ENCODE measurements at regions not wholly inside any gene's neighbourhood (a gene's known extent, or its start where the extent isn't known, plus 50 kb on each side); places are given as distances from the start of the nearest gene placed in this dataset.

GRCh38 chr6:55994531-55994930 lies 119.1 kb upstream of the BMP5 start:
- TF ChIP-seq CTCF (IDR thresholded peaks at IDR 0.05; ENCODE audit: low read depth, low read length): no peak
- H3K9me3 ChIP-seq (ENCODE audit: severe bottlenecking): peaks cover 14% of the 10 kb centered on the region
- no peaks in the 10 kb centered on the region for H3K27me3 ChIP-seq (ENCODE audit: insufficient read depth, low read depth, severe bottlenecking)
- H3K27ac ChIP-seq: no peak overlapping the region
- H3K36me3 ChIP-seq: no peaks in the 10 kb centered on the region
- H3K4me3 ChIP-seq (ENCODE audit: low read depth, low read length): no peak overlapping the region
- DNase-seq: no peak

GRCh38 chr6:55993418-55993817 lies 118.0 kb upstream of the BMP5 start:
- Histone ChIP-seq H3K4me3 (ENCODE audit: low read depth, low read length) (no peak overlapping the region), H3K27me3 (ENCODE audit: insufficient read depth, low read depth, severe bottlenecking) (no peaks in the 10 kb centered on the region), H3K36me3 (no peaks in the 10 kb centered on the region), H3K27ac (no peak overlapping the region), H3K9me3 (ENCODE audit: severe bottlenecking) (peaks cover 14% of the 10 kb centered on the region)
- DNase-seq: no peak
- no peak for TF ChIP-seq CTCF (IDR thresholded peaks at IDR 0.05; ENCODE audit: low read depth, low read length)

- TF ChIP-seq CTCF (IDR thresholded peaks at IDR 0.05; ENCODE audit: low read depth, low read length): no peak
- H3K9me3 ChIP-seq (ENCODE audit: severe bottlenecking): peaks cover 14% of the 10 kb centered on the region
- no peak overlapping the region for H3K27ac ChIP-seq
- H3K27me3 ChIP-seq (ENCODE audit: insufficient read depth, low read depth, severe bottlenecking): no peaks in the 10 kb centered on the region
- H3K4me3 ChIP-seq (ENCODE audit: low read depth, low read length): no peak overlapping the region
- no peak for DNase-seq
- no peaks in the 10 kb centered on the region for H3K36me3 ChIP-seq
These were observed 117.2 kb upstream of the BMP5 start for GRCh38 chr6:55992546-55992945.

GRCh38 chr6:55985309-55985708 lies 109.9 kb upstream of the BMP5 start:
- Histone ChIP-seq H3K27ac (no peak overlapping the region), H3K9me3 (ENCODE audit: severe bottlenecking) (no peaks in the 10 kb centered on the region), H3K36me3 (no peaks in the 10 kb centered on the region), H3K4me3 (ENCODE audit: low read depth, low read length) (no peak overlapping the region), H3K27me3 (ENCODE audit: insufficient read depth, low read depth, severe bottlenecking) (no peaks in the 10 kb centered on the region)
- no peak for TF ChIP-seq CTCF (IDR thresholded peaks at IDR 0.05; ENCODE audit: low read depth, low read length)
- no peak for DNase-seq

- Histone ChIP-seq H3K9me3 (ENCODE audit: severe bottlenecking) (no peaks in the 10 kb centered on the region), H3K27ac (no peak overlapping the region), H3K36me3 (no peaks in the 10 kb centered on the region), H3K27me3 (ENCODE audit: insufficient read depth, low read depth, severe bottlenecking) (no peaks in the 10 kb centered on the region), H3K4me3 (ENCODE audit: low read depth, low read length) (no peak overlapping the region)
- DNase-seq: no peak
- TF ChIP-seq CTCF (IDR thresholded peaks at IDR 0.05; ENCODE audit: low read depth, low read length): no peak
These were observed 108.5 kb upstream of the BMP5 start for GRCh38 chr6:55983861-55984260.

- Histone ChIP-seq H3K36me3 (no peaks in the 10 kb centered on the region), H3K4me3 (ENCODE audit: low read depth, low read length) (no peak overlapping the region), H3K9me3 (ENCODE audit: severe bottlenecking) (no peaks in the 10 kb centered on the region), H3K27ac (no peak overlapping the region), H3K27me3 (ENCODE audit: insufficient read depth, low read depth, severe bottlenecking) (no peaks in the 10 kb centered on the region)
- no peak for DNase-seq
- TF ChIP-seq CTCF (IDR thresholded peaks at IDR 0.05; ENCODE audit: low read depth, low read length): no peak
These were observed 106.3 kb upstream of the BMP5 start for GRCh38 chr6:55981660-55982059.

All from WERI-Rb-1 (cell line).